Choroid plexus epithelial cell (primary cell): ENCODE measurements at regions not wholly inside any gene's neighbourhood (a gene's known extent, or its start where the extent isn't known, plus 50 kb on each side); places are given as distances from the start of the nearest gene placed in this dataset.

Experiments
- DNase-seq: peaks from one replicate; pipeline ENCODE4 v3.0.0-alpha.2; 2010; ENCODE audit warnings: low read depth
- H3K4me3 ChIP-seq: 2 replicates; pipeline ENCODE4 v1.5.1; 2011; ENCODE audit warnings: low read depth, mild to moderate bottlenecking, control low read depth, low read length, moderate library complexity
- CTCF ChIP-seq: conservative IDR thresholded peaks from 2 replicates; pipeline ENCODE4 v1.5.1; 2011; ENCODE audit warnings: low read depth, mild to moderate bottlenecking, control low read depth, inconsistent platforms, low read length, moderate library complexity

- no peak overlapping the region for H3K4me3 ChIP-seq
- DNase-seq: no peak
- TF ChIP-seq CTCF: no peak
Measured at GRCh38 chr2:118769707-118770400, 77.6 kb downstream of the EN1 start.

GRCh38 chr2:118766871-118767270 lies 80.6 kb downstream of the EN1 start:
- DNase-seq: peak; percentile 3
- TF ChIP-seq CTCF: no peak
- no peak overlapping the region for H3K4me3 ChIP-seq

- TF ChIP-seq CTCF: no peak
- no peak overlapping the region for H3K4me3 ChIP-seq
- DNase-seq: no peak
Measured at GRCh38 chr2:118764855-118765254, 82.6 kb downstream of the EN1 start.

GRCh38 chr2:118763797-118764196 lies 83.7 kb downstream of the EN1 start:
- peak; percentile 39 for TF ChIP-seq CTCF
- DNase-seq: no peak
- H3K4me3 ChIP-seq: no peak overlapping the region

DNA sequence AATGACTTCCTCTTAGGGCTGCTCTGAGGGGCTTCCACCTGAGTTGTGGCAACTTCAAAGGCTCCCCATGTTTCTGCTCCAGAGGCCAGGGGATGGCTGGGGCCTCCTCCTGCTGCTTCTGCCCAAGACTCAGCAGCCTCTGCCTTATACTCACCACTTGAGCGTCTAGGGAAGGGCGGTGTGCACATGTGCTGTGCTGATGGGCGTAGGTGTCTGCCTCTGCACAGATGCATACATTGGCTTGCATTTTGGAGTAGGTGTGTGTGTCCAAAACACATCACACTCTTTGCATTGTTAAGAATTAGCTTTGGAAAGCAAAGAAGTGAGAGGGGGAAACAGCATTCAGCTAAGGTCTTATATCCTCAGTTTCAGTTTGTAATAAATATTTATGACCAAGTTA lies 85.2 kb downstream of the EN1 start:
- H3K4me3 ChIP-seq: no peak overlapping the region
- DNase-seq: no peak
- no peak for TF ChIP-seq CTCF

GRCh38 chr2:118761771-118762170 lies 85.7 kb downstream of the EN1 start:
- H3K4me3 ChIP-seq: no peak overlapping the region
- TF ChIP-seq CTCF: no peak

DNA sequence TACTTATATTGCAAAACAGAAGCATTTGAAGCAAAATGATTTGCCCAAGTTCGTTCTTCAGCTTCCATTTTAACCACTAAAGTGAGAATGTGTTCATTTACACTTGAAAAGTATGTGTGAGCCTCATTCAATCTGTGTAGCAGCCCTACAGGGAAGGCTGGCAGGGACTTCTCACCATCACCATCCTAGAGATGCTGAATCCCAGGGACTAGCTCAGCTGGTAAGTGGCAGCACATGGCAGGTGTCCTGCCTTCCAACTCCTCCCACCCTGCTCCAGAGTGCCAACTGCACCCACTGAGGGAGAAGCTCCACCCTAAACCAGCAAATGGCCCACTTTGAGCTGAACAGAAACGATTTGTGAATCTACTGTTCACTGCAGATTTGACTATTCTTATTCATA lies 91.5 kb downstream of the EN1 start:
- DNase-seq: no peak
- no peak overlapping the region for H3K4me3 ChIP-seq
- TF ChIP-seq CTCF: no peak

More at GRCh38 chr2:118761771-118762170, 85.7 kb downstream of the EN1 start:
- no peak for DNase-seq
